ENCODE measurements at regions not wholly inside any gene's neighbourhood (a gene's known extent, or its start where the extent isn't known, plus 50 kb on each side); places are given as distances from the start of the nearest gene placed in this dataset.
"Not testable (repeated sequence)": the region's sequence is repeated elsewhere in the genome, so short reads cannot be mapped to it uniquely, and the experiment has no call there.

- DNase-seq: no peak
- intact Hi-C loops (cut with DNase I): no loop called here
These were observed 354.5 kb upstream of the CITED2 start for GRCh38 chr6:139728876-139729427.

DNA sequence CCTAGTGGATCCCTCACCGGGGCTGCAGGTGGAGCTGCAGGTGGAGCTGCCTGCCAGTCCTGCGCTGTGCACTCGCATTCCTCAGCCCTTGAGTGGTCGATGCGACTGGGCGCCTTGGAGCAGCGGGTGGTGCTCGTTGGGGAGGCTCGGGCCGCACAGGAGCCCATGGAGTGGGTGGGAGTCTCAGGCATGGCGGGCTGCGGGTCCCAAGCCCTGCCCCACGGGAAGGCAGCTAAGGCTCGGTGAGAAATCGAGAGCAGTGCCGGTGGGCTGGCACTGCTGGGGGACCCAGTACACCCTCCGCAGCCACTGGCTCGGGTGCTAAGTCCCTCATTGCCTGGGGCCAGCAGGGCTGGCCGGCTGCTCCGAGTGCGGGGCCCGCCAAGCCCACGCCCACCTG is 351.8 kb upstream of the CITED2 start:
- intact Hi-C loops (cut with DNase I); DNase-seq: not testable (repeated sequence)

GRCh38 chr6:139722530-139722929 is 348.1 kb upstream of the CITED2 start:
- DNase-seq: no peak
- intact Hi-C loops (cut with DNase I): no loop called here

- DNase-seq: no peak
- intact Hi-C loops (cut with DNase I): no loop called here
These were observed 347.5 kb upstream of the CITED2 start for GRCh38 chr6:139721954-139722353.

DNA sequence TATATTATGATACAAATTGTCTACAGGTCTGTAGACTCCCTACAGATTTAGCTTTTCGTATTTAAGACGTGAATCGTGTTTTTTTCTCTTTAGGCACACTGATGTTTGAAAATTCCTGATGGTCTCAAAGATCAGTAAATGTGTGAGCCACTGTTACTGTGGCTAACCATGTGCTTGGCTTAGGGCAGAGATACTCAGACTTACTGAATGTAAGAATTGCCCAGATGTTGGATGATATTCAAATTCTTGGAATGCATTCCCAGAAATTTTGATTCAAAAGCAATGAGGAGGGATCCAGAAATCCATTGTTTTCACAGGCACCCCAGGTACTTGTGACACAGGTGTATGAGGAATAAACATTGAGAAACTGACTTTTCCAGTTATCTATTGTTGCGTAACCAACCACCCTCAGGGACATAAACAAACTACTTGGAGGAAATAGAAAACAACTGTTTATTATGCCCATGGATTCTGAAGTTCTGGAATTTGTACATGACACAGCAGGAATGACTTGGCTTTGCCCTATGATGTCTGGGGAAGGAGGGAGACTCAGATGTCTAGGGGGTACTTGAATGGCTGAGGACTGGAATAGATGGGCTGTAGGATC is 339.6 kb upstream of the CITED2 start:
- intact Hi-C loops (cut with DNase I): no loop called here
- no peak for DNase-seq

DNA sequence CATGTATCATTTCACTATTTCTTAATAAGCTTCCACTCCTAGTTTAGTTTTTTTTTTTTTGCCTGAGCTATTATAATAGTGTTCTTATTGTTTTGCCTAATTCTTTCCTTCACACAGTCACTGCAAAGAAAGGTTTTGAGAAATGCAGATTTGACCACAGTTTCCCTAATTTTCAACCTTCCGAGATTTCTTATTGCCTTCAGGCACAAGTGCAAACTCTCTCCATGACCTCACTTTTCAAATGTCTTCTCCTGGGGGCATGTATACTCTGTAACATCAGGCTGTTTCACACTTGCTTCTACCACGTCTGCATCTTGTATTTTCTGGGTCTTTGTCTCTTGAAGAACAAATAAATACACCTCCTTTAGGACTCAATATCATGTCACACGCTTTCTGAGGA is 339.0 kb upstream of the CITED2 start:
- DNase-seq: no peak
- intact Hi-C loops (cut with DNase I): no loop called here

- DNase-seq: no peak
These were observed 338.4 kb upstream of the CITED2 start for GRCh38 chr6:139712830-139713229.

GRCh38 chr6:139711804-139712585 is 337.5 kb upstream of the CITED2 start:
- no peak for DNase-seq

More at GRCh38 chr6:139712830-139713229, 338.4 kb upstream of the CITED2 start:
- intact Hi-C loops (cut with DNase I): no loop called here

GRCh38 chr6:139710556-139710955 is 336.1 kb upstream of the CITED2 start:
- no peak for DNase-seq
- intact Hi-C loops (cut with DNase I): no loop called here

More at GRCh38 chr6:139711804-139712585, 337.5 kb upstream of the CITED2 start:
- intact Hi-C loops (cut with DNase I): no loop called here

GRCh38 chr6:139708337-139709199 is 334.1 kb upstream of the CITED2 start:
- intact Hi-C loops (cut with DNase I): no loop called here
- no peak for DNase-seq

- intact Hi-C loops (cut with DNase I): no loop called here
- no peak for DNase-seq
These were observed 332.5 kb upstream of the CITED2 start for GRCh38 chr6:139706912-139707311.

GRCh38 chr6:139705284-139705683 is 330.8 kb upstream of the CITED2 start:
- intact Hi-C loops (cut with DNase I): no loop called here
- no peak for DNase-seq

GRCh38 chr6:139703780-139704179 is 329.3 kb upstream of the CITED2 start:
- no peak for DNase-seq
- intact Hi-C loops (cut with DNase I): no loop called here

DNA sequence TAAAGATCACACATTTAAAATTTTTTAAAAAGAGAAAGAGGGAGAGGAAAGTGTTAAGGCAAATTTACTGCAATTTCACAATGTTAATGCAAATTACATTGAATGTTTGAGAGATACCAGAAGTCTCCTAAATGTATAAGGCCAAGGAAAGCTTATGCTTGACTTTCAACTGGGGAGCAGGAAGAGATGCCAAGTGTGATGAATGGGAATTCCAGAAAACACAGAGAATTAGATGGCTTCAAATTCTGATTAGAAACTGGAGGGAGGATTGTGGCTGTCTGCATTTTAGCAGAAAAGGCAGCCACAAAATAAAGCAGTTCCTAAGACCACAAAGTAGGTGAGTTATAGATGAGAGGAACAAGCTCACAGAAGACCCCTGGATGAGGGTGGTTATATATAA is 328.3 kb upstream of the CITED2 start:
- intact Hi-C loops (cut with DNase I): no loop called here
- no peak for DNase-seq

GRCh38 chr6:139701695-139702094 is 327.2 kb upstream of the CITED2 start:
- intact Hi-C loops (cut with DNase I): no loop called here
- no peak for DNase-seq

DNA sequence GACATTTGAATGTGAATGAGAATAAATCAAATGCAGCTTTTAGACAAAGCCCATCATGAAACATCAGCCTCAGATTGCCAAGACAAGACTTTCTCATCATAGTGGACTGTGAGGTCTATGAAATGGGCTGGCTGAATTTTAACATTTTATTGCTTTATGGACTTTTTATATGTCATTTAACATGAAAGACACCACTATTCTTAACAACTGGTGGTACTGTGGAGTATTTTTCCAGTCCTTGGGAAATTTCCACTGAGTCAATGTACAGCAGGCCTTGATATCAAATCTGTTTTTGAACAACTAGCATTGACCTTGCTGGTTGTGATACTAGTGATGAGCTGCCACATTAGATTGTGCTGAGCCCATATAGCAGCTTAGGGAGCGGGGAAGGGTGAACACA is 326.6 kb upstream of the CITED2 start:
- intact Hi-C loops (cut with DNase I): no loop called here
- no peak for DNase-seq

GRCh38 chr6:139699911-139700310 is 325.5 kb upstream of the CITED2 start:
- no peak for DNase-seq
- intact Hi-C loops (cut with DNase I): no loop called here

DNA sequence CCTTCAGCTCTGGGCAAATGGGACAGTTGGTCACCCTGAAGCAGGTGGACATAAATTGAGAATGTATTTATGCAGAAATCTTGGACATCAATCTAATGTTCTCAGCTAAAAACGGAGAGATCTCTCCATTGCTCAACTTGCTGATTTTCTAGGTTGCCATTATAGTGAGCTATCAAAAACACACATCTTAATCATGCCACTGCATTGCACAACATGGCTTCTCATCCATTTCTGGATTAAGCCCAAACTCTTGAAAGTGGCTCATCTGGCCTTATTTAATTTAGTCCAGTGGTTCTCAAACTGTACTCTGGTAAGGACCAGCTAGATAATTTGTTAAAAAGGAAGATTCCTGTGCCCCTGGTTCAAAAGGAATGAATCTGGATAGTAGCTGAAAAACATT is 324.9 kb upstream of the CITED2 start:
- intact Hi-C loops (cut with DNase I): no loop called here

GRCh38 chr6:139698526-139699176 is 324.2 kb upstream of the CITED2 start:
- DNase-seq: no peak
- intact Hi-C loops (cut with DNase I): no loop called here

More for the DNA sequence above, 324.9 kb upstream of the CITED2 start:
- no peak for DNase-seq

DNA sequence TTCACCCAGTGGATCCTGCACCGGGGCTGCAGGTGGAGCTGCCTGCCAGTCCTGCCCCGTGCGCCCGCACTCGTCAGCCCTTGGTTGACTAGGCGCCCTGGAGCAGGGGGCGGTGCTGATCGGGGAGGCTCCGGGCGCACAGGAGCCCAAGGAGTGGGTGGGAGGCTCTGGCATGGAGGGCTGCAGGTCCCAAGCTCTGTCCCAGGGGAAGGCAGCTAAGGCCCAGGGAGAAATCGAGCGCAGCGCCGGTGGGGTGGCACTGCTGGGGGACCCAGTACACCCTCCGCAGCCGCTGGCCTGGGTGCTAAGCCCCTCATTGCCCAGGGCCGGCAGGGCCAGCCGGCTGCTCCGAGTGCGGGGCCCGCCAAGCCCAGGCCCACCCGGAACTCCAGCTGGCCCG is 323.4 kb upstream of the CITED2 start:
- DNase-seq: peak in 2 of 10 donors; percentile 76 to 84
- intact Hi-C loops (cut with DNase I): not testable (repeated sequence)

All from posterior cingulate gyrus (tissue), 11 donors.